ENCODE measurements at regions not wholly inside any gene's neighbourhood (a gene's known extent, or its start where the extent isn't known, plus 50 kb on each side); places are given as distances from the start of the nearest gene placed in this dataset.
"Not testable (repeated sequence)": the region's sequence is repeated elsewhere in the genome, so short reads cannot be mapped to it uniquely, and the experiment has no call there.

DNA sequence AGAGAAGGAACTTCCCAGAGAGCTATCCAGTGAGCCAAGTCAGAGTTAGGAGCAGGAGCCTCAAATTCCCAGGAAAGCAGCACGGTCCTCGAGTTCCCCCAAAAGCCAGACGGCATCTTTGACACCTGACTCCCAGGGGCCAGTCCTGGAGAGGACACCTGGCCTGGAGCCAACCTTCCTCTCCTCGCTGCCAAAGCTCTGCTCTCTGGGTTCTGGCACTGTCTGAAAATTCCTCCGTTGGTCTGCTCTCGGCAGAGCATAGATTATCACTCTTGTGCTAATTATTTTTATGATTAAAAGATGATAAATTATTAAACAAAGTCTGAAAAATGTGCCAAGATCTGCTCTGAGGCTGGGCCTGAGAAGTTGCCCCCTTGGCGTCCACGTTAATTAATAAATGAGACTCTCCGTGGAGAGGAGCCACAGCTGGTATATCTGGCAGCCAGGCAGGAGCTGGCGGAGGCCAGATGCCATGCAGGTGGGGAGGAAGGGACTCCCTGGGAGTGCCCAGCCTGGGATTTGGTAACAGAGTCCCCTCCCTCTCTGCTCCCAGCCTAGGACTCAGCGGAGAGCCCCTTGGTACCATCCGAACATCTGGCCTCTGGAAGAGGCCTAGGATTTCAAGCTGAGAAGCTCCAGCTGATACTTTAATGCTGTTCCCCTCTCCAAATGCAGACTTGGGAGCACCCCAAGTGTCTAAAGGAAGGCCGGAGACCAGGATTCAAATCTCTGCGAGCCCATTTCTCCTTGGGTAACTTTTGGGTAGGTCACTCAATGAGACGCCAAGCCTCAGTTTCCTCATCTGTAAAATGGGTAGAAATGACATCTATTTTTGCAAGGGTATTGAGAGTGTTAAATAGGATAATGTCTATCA lies 163.7 kb upstream of the POU3F1 start:
- no peak for DNase-seq (ENCODE audit: low read depth)

GRCh38 chr1:38208716-38209632 lies 162.4 kb upstream of the POU3F1 start:
- no peak for DNase-seq (ENCODE audit: low read depth)

- no peak for DNase-seq (ENCODE audit: low read depth)
Measured at GRCh38 chr1:38207906-38208305, 161.3 kb upstream of the POU3F1 start.

GRCh38 chr1:38207275-38207674 lies 160.7 kb upstream of the POU3F1 start:
- DNase-seq (ENCODE audit: low read depth), result no peak

DNA sequence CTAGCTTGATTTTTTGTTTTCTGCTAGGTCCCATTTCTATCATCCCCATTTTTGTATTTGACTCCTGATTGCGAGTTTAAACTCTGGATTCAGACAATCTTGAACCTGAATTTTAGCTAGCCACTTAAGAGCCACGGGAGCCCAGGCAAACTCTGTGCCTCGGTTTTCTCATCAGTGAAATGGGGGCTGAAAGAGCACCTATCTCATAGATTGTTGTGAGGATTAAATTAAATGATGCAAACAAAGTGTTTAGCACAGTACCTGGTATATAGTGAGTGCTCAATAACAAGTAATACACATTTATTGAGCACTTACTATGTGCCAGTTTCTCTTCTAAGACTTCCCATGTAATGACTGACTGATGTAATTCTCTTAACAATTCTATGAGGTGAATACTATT lies 158.1 kb upstream of the POU3F1 start:
- no peak for DNase-seq (ENCODE audit: low read depth)

DNA sequence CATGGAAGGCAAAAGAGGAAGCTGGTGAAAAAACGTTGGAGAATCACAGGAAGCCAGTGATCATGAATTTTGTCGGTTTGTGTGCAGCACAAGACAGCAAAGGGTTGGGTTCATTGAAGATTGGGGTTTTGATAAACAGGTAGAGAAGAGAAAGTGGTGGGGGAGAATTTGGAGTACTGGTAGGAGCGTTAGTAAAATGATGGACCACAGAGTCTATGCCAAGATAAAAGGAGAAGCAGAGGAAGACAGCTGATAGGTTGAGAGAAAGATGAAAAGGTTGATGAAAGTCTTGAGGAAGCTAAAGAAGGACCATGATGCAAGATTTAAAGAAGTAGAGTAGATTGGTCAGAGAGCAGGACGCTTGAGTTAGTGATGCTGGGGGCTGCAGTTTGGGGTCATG lies 156.8 kb upstream of the POU3F1 start:
- DNase-seq (ENCODE audit: low read depth), result no peak

DNA sequence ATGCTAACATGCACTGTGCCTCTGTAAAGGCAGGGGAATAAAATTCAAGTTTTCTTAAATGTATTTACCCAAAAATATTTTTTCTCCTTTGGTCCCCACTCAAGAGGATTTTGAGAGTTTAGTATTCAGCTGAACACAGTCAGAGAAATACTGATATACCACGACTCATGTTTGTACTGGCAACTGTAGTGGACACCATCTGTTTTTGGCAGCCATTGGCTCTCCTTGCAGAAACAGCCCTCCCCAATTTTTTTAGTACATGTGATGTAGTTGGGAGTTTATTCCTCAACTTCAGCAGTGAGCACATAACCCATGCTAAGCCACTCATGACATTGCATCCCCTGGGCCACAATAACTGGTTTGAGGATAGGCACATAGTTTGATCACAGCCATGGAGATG lies 154.8 kb upstream of the POU3F1 start:
- DNase-seq (ENCODE audit: low read depth), result no peak

- no peak for DNase-seq (ENCODE audit: low read depth)
Measured at GRCh38 chr1:38198621-38199020, 152.0 kb upstream of the POU3F1 start.

DNA sequence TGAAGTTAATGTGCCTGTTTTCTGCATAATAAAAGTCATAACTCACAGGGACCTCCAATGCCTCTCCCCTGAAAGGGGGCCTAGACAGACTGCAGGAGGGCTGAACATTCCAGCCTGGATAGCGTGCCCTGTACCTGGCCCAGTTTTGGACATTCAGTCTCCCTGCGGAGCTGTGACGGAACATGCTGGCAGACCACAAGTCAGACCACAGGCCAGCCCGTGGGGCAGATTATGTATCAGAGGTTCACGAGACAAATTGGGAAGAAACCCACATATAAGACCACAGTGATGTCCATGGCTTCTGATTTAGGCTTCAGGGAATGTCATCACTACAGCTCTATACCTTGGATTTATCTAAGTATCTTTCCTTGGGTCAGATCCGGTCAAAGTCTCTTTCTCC lies 151.5 kb upstream of the POU3F1 start:
- DNase-seq (ENCODE audit: low read depth), result no peak

- no peak for DNase-seq (ENCODE audit: low read depth)
Measured at GRCh38 chr1:38197312-38198061, 150.9 kb upstream of the POU3F1 start.

DNA sequence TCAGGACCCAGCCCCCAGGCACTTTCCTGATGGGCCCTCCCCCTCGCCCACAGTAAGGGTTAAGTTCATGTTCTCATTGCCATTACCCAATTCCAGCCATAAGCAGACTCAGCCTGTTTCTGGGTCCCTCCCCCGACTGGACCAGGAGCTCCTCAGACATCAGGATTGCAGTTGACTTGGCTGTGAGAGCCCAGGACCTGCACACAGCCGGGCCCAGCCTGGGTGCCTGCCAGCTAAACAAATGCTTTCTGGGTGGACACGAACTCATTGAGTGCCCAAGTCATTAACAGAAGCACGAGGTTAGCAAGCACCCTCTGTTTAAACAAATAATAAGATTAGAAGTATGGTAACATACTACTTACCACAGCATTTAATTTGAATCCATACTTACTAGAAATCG lies 147.9 kb upstream of the POU3F1 start:
- no peak for DNase-seq (ENCODE audit: low read depth)

DNA sequence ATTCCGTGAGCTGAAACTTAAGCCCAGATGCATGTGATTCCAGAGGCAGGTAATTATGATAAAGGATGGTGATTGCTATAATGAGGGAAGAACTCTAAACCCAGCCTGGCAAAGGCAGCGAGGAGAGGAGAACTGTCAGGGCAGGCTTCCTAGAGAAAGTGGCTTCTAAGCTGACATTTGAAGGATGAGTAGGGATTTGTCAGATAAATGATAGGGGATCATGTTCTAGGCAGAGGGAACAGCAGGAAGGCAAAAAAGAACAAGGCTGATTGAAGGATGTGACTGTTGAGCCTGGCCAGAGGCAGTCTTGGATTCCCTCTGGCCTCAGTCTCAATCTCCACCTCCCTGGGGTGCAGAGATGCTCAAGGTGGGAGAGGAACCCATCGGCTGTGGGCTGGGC lies 146.4 kb upstream of the POU3F1 start:
- no peak for DNase-seq (ENCODE audit: low read depth)

GRCh38 chr1:38191461-38191860 lies 144.9 kb upstream of the POU3F1 start:
- DNase-seq (ENCODE audit: low read depth), result no peak

- no peak for DNase-seq (ENCODE audit: low read depth)
Measured at GRCh38 chr1:38190983-38191382, 144.4 kb upstream of the POU3F1 start.

- no peak for DNase-seq (ENCODE audit: low read depth)
Measured at GRCh38 chr1:38187552-38187951, 141.0 kb upstream of the POU3F1 start.

- no peak for DNase-seq (ENCODE audit: low read depth)
Measured at GRCh38 chr1:38186566-38186965, 140.0 kb upstream of the POU3F1 start.

GRCh38 chr1:38185913-38186312 lies 139.3 kb upstream of the POU3F1 start:
- no peak for DNase-seq (ENCODE audit: low read depth)

GRCh38 chr1:38183747-38184146 lies 137.2 kb upstream of the POU3F1 start:
- DNase-seq (ENCODE audit: low read depth), result no peak

GRCh38 chr1:38183096-38183495 lies 136.5 kb upstream of the POU3F1 start:
- DNase-seq (ENCODE audit: low read depth), result no peak

DNA sequence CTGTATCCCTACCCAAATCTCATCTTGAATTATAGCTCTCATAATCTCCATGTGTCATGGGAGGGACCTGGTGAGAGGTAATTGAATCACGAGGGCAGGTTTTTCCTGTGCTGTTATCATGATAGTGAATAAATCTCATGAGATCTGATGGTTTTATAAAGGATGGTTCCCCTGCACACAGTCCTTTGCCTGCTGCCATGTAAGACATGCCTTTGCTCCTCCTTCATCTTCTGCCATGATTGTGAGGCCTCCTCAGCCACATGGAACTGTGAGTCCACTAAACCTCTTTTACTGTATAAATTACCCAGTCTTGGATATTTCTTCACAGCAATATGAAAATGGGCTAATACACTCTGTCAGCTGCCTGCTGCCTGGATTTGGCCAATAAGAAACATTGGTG lies 133.8 kb upstream of the POU3F1 start:
- not testable (repeated sequence) for DNase-seq (ENCODE audit: low read depth)

GRCh38 chr1:38179483-38179882 lies 132.9 kb upstream of the POU3F1 start:
- DNase-seq (ENCODE audit: low read depth), result no peak

DNA sequence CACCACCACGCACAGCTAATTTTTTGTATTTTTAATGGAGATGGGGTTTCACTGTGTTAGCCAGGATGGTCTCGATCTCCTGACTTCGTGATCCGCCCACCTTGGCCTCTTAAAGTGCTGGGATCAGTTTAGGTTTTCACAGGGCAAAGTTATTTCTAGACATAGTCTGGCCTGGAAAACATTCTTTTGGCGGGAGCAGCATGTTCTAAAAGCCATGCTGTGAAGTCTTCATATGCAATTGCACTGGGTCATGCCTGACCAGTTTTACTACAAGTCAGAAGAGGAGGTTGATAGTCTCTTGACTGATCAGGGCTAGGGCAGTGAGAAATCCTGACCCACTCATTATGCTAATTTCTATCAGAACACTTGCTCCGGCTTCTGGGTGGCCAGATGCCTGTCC lies 131.6 kb upstream of the POU3F1 start:
- DNase-seq (ENCODE audit: low read depth), result no peak
